Ishikawa (cell line): ENCODE measurements at regions not wholly inside any gene's neighbourhood (a gene's known extent, or its start where the extent isn't known, plus 50 kb on each side); places are given as distances from the start of the nearest gene placed in this dataset.

Experiments
- CEBPB ChIP-seq: IDR thresholded peaks from 2 replicates; pipeline ENCODE4 v1.6.1; 2012
- CREB1 ChIP-seq: IDR thresholded peaks from 2 replicates; pipeline ENCODE4 v1.6.1; 2012; ENCODE audit warnings: low read depth
- EGR1 ChIP-seq: IDR thresholded peaks from 2 replicates; pipeline ENCODE4 v1.6.1; 2012
- EP300 ChIP-seq: IDR thresholded peaks from 2 replicates; pipeline ENCODE4 v1.6.1; 2012; ENCODE audit warnings: borderline replicate concordance
- FOXM1 ChIP-seq: IDR thresholded peaks from 2 replicates; pipeline ENCODE4 v1.6.1; 2012; ENCODE audit warnings: low read depth, borderline replicate concordance
- NFIC ChIP-seq: IDR thresholded peaks from 2 replicates; pipeline ENCODE4 v1.6.1; 2012
- RAD21 ChIP-seq: IDR thresholded peaks from 2 replicates; pipeline ENCODE4 v1.6.1; 2012; ENCODE audit warnings: low read depth
- TAF1 ChIP-seq: IDR thresholded peaks from 2 replicates; pipeline ENCODE4 v1.6.1; 2012; ENCODE audit warnings: low read depth, mild to moderate bottlenecking
- TCF12 ChIP-seq: IDR thresholded peaks from 2 replicates; pipeline ENCODE4 v1.6.1; 2012; ENCODE audit warnings: low read depth
- TEAD4 ChIP-seq: IDR thresholded peaks from 2 replicates; pipeline ENCODE4 v1.6.1; 2012
- YY1 ChIP-seq: IDR thresholded peaks from 2 replicates; pipeline ENCODE4 v1.6.1; 2012; ENCODE audit warnings: low read depth
- ZBTB7A ChIP-seq: IDR thresholded peaks from 2 replicates; pipeline ENCODE4 v1.6.1; 2012; ENCODE audit warnings: low read depth
- TF ChIP-seq, protein P1 (sequence below): IDR thresholded peaks from 2 replicates; pipeline ENCODE4 v1.6.1; 2012
- TF ChIP-seq, protein P2 (sequence below): IDR thresholded peaks from 2 replicates; pipeline ENCODE4 v1.6.1; 2012
- TF ChIP-seq, protein P3 (sequence below): IDR thresholded peaks from 2 replicates; pipeline ENCODE4 v1.6.1; 2012; ENCODE audit warnings: low read depth, mild to moderate bottlenecking

DNA sequence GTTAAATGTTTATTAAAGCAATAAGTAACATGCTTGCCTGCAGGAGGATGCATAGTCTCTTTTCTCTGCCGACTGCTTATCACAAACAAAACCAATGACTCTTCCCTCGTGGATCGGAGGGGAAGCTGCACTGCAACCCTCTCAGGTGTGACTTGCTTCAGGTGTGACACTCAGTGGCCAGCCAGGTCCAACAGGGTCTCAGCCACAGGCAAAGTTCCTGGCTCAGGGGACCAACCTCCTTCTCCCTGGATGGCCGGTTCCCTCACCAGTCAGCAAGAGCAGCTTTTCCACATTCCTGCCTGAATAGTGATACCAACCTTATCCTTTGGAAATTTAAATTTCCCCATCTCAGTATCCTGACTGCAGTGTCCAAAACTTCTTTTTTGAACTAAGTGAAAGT is 383.5 kb downstream of the CMPK2 start:
- TF ChIP-seq RAD21: no peak
- no peak for TF ChIP-seq EGR1
- no peak for TF ChIP-seq TCF12
- TF ChIP-seq CREB1: no peak
- TF ChIP-seq, protein P1, sequence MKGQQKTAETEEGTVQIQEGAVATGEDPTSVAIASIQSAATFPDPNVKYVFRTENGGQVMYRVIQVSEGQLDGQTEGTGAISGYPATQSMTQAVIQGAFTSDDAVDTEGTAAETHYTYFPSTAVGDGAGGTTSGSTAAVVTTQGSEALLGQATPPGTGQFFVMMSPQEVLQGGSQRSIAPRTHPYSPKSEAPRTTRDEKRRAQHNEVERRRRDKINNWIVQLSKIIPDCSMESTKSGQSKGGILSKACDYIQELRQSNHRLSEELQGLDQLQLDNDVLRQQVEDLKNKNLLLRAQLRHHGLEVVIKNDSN: no peak
- no peak for TF ChIP-seq CEBPB
- TF ChIP-seq, protein P2, sequence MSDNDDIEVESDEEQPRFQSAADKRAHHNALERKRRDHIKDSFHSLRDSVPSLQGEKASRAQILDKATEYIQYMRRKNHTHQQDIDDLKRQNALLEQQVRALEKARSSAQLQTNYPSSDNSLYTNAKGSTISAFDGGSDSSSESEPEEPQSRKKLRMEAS: no peak
- no peak for TF ChIP-seq NFIC
- TF ChIP-seq TAF1: no peak
- no peak for TF ChIP-seq EP300
- no peak for TF ChIP-seq ZBTB7A
- TF ChIP-seq YY1: no peak
- no peak for TF ChIP-seq TEAD4
- TF ChIP-seq FOXM1: no peak
- TF ChIP-seq, protein P3, sequence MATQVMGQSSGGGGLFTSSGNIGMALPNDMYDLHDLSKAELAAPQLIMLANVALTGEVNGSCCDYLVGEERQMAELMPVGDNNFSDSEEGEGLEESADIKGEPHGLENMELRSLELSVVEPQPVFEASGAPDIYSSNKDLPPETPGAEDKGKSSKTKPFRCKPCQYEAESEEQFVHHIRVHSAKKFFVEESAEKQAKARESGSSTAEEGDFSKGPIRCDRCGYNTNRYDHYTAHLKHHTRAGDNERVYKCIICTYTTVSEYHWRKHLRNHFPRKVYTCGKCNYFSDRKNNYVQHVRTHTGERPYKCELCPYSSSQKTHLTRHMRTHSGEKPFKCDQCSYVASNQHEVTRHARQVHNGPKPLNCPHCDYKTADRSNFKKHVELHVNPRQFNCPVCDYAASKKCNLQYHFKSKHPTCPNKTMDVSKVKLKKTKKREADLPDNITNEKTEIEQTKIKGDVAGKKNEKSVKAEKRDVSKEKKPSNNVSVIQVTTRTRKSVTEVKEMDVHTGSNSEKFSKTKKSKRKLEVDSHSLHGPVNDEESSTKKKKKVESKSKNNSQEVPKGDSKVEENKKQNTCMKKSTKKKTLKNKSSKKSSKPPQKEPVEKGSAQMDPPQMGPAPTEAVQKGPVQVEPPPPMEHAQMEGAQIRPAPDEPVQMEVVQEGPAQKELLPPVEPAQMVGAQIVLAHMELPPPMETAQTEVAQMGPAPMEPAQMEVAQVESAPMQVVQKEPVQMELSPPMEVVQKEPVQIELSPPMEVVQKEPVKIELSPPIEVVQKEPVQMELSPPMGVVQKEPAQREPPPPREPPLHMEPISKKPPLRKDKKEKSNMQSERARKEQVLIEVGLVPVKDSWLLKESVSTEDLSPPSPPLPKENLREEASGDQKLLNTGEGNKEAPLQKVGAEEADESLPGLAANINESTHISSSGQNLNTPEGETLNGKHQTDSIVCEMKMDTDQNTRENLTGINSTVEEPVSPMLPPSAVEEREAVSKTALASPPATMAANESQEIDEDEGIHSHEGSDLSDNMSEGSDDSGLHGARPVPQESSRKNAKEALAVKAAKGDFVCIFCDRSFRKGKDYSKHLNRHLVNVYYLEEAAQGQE: no peak

DNA sequence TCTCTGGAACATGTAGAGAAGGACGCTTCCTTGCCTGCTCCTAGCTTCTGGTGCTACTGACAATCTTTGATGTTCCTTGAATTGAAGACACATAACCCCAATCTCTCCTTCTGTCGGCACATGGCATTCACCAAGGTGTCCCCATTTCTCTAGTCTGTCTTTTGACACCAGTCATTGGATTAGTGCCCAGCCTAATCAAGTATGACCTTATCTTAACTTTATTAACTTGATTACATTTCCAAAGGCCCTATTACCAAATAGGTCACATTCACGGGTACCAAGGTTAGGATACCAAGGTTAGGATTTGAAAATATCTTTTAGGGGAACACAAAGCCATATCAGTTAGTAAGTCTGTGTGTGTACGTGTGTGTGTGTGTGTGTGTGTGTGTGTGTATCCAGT is 377.9 kb downstream of the CMPK2 start:
- TF ChIP-seq RAD21: no peak
- TF ChIP-seq, protein P3: no peak
- TF ChIP-seq YY1: no peak
- TF ChIP-seq FOXM1: no peak
- TF ChIP-seq TEAD4: no peak
- TF ChIP-seq ZBTB7A: no peak
- TF ChIP-seq TAF1: no peak
- TF ChIP-seq CREB1: no peak
- TF ChIP-seq, protein P2: no peak
- TF ChIP-seq, protein P1: no peak
- no peak for TF ChIP-seq TCF12
- TF ChIP-seq NFIC: no peak
- no peak for TF ChIP-seq EGR1
- TF ChIP-seq EP300: no peak
- TF ChIP-seq CEBPB: no peak

DNA sequence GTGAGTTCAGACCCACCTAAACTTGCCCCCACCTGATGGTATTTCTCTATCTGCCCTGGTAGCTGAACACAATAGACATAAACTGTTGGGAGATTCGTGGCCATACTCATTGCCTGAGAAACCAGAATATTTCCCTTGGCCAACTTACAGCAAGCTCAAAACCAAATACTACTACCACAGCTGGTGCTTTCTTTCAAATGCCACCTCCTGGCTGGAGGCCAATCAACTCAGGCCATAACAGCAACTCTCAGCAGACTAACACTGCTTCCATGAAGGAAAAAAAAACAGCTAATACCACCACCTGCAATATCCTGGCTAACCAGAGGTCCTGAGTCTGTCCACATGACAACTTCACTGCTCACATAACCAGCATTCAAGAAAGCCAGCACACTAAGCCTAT is 373.1 kb downstream of the CMPK2 start:
- TF ChIP-seq, protein P1: no peak
- no peak for TF ChIP-seq TCF12
- TF ChIP-seq CEBPB: no peak
- no peak for TF ChIP-seq EGR1
- TF ChIP-seq YY1: no peak

DNA sequence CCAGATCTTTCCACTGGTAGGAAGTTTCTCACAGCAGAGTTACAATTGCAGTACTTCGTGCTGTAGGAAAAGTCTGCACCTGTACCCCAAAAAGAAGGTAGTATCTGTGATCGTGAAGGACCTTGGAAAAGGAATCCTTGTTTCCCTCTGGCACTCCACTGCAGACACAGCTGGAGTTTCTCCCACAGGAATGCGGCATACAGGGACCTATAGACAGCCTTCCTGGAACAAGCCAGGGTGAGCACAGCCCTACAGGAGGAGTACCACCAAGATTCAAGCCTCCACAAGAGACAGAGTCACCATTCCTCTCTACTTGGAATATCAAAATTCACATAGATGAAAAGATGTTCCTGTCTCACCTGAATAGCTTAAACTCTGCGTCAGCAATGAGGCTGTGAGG is 372.4 kb downstream of the CMPK2 start:
- TF ChIP-seq TEAD4: no peak

DNA sequence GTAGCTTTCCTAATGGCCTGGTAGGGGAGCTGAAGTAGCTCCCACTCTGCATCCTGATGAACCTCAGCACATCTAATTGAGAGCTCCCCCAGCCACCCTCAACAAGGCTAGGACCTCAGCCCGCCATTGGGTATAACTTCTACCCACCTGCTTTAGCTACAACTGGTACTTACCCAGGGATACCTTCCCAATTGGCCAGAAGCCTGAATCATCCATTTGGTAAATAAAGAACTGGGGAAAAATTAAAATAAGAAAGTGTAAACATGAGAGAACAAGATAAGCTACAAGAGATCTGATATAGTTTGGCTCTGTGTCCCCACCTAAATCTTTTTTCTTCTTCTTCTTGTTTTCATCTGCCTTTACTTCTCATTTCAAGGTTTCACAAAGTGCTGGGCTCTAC is 372.0 kb downstream of the CMPK2 start:
- TF ChIP-seq TCF12 (no peak), CEBPB (no peak), EP300 (no peak), ZBTB7A (no peak), YY1 (no peak), RAD21 (no peak), FOXM1 (no peak), TEAD4 (no peak), NFIC (no peak)
- TF ChIP-seq, protein P3: no peak
- TF ChIP-seq, protein P1: no peak
